ENCODE measurements at regions not wholly inside any gene's neighbourhood (a gene's known extent, or its start where the extent isn't known, plus 50 kb on each side); places are given as distances from the start of the nearest gene placed in this dataset.

DNA sequence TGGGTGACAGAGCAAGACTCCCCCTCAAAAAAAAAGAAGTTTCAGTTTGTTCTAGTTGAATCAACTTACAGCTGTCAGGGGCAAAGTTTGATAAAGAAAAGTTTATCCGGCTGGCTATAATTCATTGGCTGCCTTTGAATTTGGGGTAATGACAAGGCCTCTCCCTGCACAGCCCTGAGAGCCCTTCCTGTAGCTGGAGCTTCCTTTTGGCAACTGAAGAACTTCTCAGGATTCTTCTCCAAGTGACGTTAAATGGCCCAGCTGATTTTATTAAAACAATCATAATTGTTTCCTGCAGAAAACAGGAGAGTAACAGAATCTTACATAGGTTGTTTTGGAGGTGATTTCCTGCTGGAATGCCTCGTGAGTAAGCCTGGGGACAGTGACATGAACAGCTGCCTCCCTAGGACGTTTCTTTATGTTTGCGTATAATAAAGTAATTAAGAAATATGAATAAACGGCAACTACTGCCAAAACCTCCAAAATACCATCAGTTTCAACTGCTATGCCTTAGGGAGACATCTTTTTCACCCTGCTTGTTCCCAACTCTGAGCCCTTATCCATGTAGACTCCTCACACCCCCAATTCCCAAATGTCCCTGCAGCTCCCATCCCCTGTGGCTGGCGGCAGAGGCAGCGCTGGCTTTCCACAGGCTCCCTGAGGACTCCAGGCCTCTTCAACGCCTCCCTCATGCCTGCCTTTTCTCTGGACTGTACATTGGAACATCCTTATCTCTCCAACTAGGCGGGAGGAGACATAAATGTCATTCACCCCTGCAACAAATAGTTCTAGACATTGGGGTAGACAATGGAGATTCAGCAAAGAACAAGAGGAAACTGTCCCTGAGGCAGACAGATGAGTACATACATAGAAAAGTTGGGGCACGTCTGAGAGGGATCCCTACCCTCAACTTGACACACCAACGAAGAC, 59.2 kb upstream of the FZD7 start:
- H3K27ac Mint-ChIP-seq = peak overlapping the region in 1 of 3 donors; percentile 40
- peaks cover 0 to 3% (median 0%) of the 10 kb centered on the region in 3 donors for H3K4me1 Mint-ChIP-seq
- peaks cover 4% of the 10 kb centered on the region for H3K27me3 Mint-ChIP-seq
- peaks cover 0 to 3% (median 0%) of the 10 kb centered on the region in 3 donors for H3K9me3 Mint-ChIP-seq
- H3K4me3 Mint-ChIP-seq = no peak overlapping the region
- H3K36me3 Mint-ChIP-seq = peaks cover 3% of the 10 kb centered on the region

- Mint-ChIP-seq H3K4me1 (peaks cover 3 to 4% (median 3%) of the 10 kb centered on the region in 3 donors), H3K9me3 (peaks cover 0 to 3% (median 0%) of the 10 kb centered on the region in 3 donors), H3K27me3 (peaks cover 4% of the 10 kb centered on the region), H3K36me3 (peaks cover 3% of the 10 kb centered on the region), H3K27ac (no peak overlapping the region), H3K4me3 (no peak overlapping the region)
Measured at GRCh38 chr2:201975434-201975833, 58.2 kb upstream of the FZD7 start.

DNA sequence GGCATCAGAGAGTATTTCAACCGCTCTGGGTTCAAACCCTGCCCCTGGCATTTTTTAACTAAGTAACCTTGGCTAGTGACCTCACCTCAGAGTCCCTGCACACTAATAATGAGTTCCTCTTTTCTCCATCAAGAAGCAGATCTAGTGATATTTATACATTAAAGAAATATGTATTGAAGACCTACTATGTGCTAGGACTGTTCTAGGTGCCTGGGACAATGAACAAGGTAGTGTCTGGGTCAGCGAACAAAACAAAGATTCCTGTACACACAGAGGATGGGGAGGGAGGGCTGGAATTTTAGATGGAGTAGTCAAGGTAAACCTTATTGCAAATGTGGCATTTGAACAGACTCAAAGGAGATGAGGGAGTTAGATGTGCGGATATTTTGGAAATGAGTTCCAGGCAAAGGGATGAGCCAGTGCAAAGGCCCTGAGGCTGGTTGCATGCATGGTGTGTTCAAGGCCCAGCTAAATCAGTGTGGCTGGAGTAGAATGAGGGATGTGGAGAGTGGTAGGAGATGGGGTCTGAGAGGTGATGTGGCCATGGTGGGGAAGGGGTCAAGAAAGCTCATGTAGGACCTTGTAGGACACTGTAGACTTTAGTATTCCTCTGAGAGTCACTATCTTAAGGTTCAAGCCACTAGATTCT, 57.6 kb upstream of the FZD7 start:
- Mint-ChIP-seq H3K27me3 (peaks cover 4% of the 10 kb centered on the region), H3K36me3 (peaks cover 3% of the 10 kb centered on the region), H3K4me3 (no peak overlapping the region), H3K4me1 (peaks cover 3 to 5% (median 4%) of the 10 kb centered on the region in 3 donors), H3K27ac (no peak overlapping the region), H3K9me3 (no peaks in the 10 kb centered on the region)

DNA sequence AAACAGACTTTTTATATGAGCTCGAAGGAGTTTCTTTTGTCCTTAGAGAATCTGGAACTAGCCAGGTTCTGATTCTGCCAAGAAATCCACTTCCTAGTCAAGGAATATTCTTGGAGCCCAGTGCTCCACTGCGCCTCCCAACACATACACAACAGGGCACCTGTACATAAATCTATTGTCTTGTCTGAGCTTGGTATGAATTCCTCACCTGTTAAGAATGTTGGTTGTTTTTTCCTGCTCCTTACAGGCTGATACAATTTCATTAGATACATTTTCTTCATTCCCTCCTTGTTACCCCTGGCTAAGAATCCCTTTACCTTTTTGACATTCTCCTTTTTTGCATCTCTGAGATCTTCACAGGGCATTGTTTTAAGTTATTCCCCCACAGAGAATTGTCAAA, 56.0 kb upstream of the FZD7 start:
- Mint-ChIP-seq H3K4me3 (no peak overlapping the region), H3K4me1 (peaks cover 3 to 5% (median 4%) of the 10 kb centered on the region in 3 donors), H3K27ac (no peak overlapping the region), H3K36me3 (peaks cover 3% of the 10 kb centered on the region), H3K9me3 (no peaks in the 10 kb centered on the region), H3K27me3 (peaks cover 1% of the 10 kb centered on the region)

DNA sequence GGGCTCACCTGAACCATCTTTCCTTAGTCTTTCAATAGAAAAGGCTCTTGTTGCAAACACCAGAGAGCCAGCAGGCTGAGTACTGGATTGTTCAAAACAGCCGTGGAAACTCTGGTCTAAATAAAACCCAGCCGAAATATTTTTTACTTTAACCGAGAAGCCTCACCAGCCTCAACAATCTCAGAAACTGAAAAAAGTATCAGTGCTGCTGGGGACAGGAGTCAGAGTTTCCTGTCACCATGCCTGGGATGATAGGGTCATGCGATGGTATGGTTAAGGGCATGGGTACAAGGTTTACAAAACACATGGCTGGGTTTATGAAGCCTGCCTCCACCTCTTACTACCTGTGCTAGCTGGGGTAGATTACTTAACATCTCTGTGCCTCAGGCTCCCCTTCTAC, 55.3 kb upstream of the FZD7 start:
- Mint-ChIP-seq H3K9me3 (no peaks in the 10 kb centered on the region), H3K4me3 (no peak overlapping the region), H3K4me1 (peaks cover 3 to 5% (median 4%) of the 10 kb centered on the region in 3 donors), H3K27ac (no peak overlapping the region), H3K27me3 (peaks cover 1% of the 10 kb centered on the region), H3K36me3 (peaks cover 3% of the 10 kb centered on the region)

DNA sequence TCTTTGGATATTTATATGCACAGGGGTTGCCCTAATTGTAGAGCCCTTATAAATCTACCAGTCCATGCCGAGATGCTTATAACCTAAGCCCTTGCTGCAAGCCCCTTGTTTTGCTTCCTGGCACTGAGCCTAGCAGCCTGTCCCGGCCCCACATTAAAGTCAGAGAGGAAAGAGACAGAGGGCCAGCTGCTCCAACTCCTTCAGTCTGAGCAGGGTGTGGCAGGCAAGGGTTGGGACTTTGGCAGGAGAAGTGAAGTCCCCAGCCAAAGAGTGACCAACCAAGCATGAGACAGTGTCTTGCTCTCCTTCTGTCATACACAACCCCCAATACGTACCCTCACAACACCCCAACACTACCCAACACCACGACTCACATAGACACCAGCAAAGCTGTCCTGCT, 54.7 kb upstream of the FZD7 start:
- peaks cover 3 to 5% (median 4%) of the 10 kb centered on the region in 3 donors for H3K4me1 Mint-ChIP-seq
- H3K36me3 Mint-ChIP-seq = peaks cover 3% of the 10 kb centered on the region
- no peaks in the 10 kb centered on the region for H3K9me3 Mint-ChIP-seq
- peak overlapping the region in 1 of 3 donors; percentile 40 for H3K27ac Mint-ChIP-seq
- H3K27me3 Mint-ChIP-seq = peaks cover 1% of the 10 kb centered on the region
- H3K4me3 Mint-ChIP-seq = no peak overlapping the region

- no peaks in the 10 kb centered on the region for H3K9me3 Mint-ChIP-seq
- peaks cover under 1% of the 10 kb centered on the region for H3K27me3 Mint-ChIP-seq
- H3K4me3 Mint-ChIP-seq = no peak overlapping the region
- peaks cover 2% of the 10 kb centered on the region for H3K36me3 Mint-ChIP-seq
- no peak overlapping the region for H3K27ac Mint-ChIP-seq
- H3K4me1 Mint-ChIP-seq = peaks cover 3 to 5% (median 4%) of the 10 kb centered on the region in 3 donors
Measured at GRCh38 chr2:201980389-201980821, 53.2 kb upstream of the FZD7 start.

- no peak overlapping the region for H3K4me3 Mint-ChIP-seq
- H3K27ac Mint-ChIP-seq = no peak overlapping the region
- no peaks in the 10 kb centered on the region for H3K27me3 Mint-ChIP-seq
- H3K36me3 Mint-ChIP-seq = no peaks in the 10 kb centered on the region
- H3K4me1 Mint-ChIP-seq = peaks cover 3 to 5% (median 4%) of the 10 kb centered on the region in 3 donors
- no peaks in the 10 kb centered on the region for H3K9me3 Mint-ChIP-seq
Measured at GRCh38 chr2:201980946-201981345, 52.7 kb upstream of the FZD7 start.

- H3K27ac Mint-ChIP-seq = no peak overlapping the region
- H3K4me3 Mint-ChIP-seq = no peak overlapping the region
- H3K4me1 Mint-ChIP-seq = peaks cover 0 to 5% (median 4%) of the 10 kb centered on the region in 3 donors
- H3K27me3 Mint-ChIP-seq = no peaks in the 10 kb centered on the region
- no peaks in the 10 kb centered on the region for H3K9me3 Mint-ChIP-seq
- no peaks in the 10 kb centered on the region for H3K36me3 Mint-ChIP-seq
Measured at GRCh38 chr2:201983174-201983573, 50.5 kb upstream of the FZD7 start.

- Mint-ChIP-seq H3K4me3 (no peak overlapping the region), H3K27ac (no peak overlapping the region), H3K27me3 (no peaks in the 10 kb centered on the region), H3K9me3 (no peaks in the 10 kb centered on the region), H3K4me1 (peaks cover 0 to 5% (median 4%) of the 10 kb centered on the region in 3 donors), H3K36me3 (no peaks in the 10 kb centered on the region)
Measured at GRCh38 chr2:201983800-201984199, 49.9 kb upstream of the FZD7 start.
